HUES6 (cell line): ENCODE measurements at regions not wholly inside any gene's neighbourhood (a gene's known extent, or its start where the extent isn't known, plus 50 kb on each side); places are given as distances from the start of the nearest gene placed in this dataset.

Source experiments
- H3K27ac ChIP-seq: 2 replicates; pipeline ENCODE4 v1.7.0; 2013; ENCODE audit warnings: low read depth, mild to moderate bottlenecking, low read length, inconsistent platforms
- H3K27me3 ChIP-seq: 2 replicates; pipeline ENCODE4 v1.6.1; 2013; ENCODE audit warnings: low read length; ENCODE audit not compliant: control insufficient read depth, insufficient read depth
- H3K36me3 ChIP-seq: 2 replicates; pipeline ENCODE4 v1.6.1; 2013; ENCODE audit warnings: low read length; ENCODE audit not compliant: control insufficient read depth, insufficient read depth
- H3K4me1 ChIP-seq: 2 replicates; pipeline ENCODE4 v1.6.1; 2013; ENCODE audit warnings: low read length; ENCODE audit not compliant: control insufficient read depth, insufficient read depth
- H3K4me3 ChIP-seq: 2 replicates; pipeline ENCODE4 v1.5.1; 2013; ENCODE audit warnings: low read depth, low read length
- H3K9ac ChIP-seq: one replicate; pipeline ENCODE4 v1.6.1; 2013; ENCODE audit warnings: mild to moderate bottlenecking, low read length
- H3K9me3 ChIP-seq: 2 replicates; pipeline ENCODE4 v1.6.1; 2013; ENCODE audit warnings: low read depth, low read length; ENCODE audit not compliant: control insufficient read depth, insufficient read depth

GRCh38 chr14:98728024-98728423 lies 544.0 kb downstream of the BCL11B start:
- H3K27me3 ChIP-seq = no peaks in the 10 kb centered on the region
- H3K27ac ChIP-seq = no peak overlapping the region
- H3K36me3 ChIP-seq = no peaks in the 10 kb centered on the region
- H3K9ac ChIP-seq = no peak overlapping the region
- peaks cover 7% of the 10 kb centered on the region for H3K4me1 ChIP-seq
- no peak overlapping the region for H3K4me3 ChIP-seq
- no peaks in the 10 kb centered on the region for H3K9me3 ChIP-seq

DNA sequence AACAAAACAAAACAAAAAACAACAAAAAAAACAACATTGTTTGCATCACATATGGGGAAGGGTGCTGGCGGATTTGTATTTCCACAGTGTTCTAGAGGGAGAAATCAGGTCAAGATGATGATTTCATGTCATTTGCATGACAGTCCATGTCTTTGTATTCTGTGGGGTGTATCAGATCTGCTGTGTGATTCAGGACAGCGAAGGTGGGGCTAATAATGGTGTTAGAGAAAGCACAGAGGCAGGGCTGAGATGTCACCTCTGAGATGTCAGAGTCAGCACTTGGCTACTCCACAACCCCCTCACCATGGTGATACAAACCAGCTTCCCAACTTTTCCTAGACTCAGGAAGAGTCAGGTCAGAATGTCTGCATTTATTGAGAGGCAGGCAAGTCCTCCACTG lies 543.2 kb downstream of the BCL11B start:
- no peaks in the 10 kb centered on the region for H3K27me3 ChIP-seq
- H3K36me3 ChIP-seq = no peaks in the 10 kb centered on the region
- H3K4me3 ChIP-seq = no peak overlapping the region
- H3K9me3 ChIP-seq = no peaks in the 10 kb centered on the region
- no peak overlapping the region for H3K9ac ChIP-seq
- H3K27ac ChIP-seq = no peak overlapping the region
- peaks cover 5% of the 10 kb centered on the region for H3K4me1 ChIP-seq

DNA sequence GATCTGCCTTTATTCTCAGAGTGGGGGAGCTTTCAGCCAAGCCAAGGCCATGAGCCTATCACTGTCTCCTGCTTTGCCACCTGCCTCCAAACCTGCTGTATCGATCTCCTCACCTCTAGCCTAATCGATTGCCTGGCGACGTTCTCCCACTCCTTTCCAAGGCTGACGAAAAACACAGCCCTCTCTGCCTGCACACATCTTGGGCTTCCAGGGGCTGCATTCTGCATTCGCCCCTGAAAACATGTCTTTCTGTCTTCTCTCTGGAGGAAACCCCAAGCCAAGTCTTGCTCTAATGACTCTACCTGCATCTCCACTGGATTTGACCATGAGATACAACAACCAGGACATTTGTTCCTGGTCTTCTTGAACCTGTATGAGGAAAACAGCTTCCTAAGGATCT lies 540.7 kb downstream of the BCL11B start:
- Histone ChIP-seq H3K27ac (no peak overlapping the region), H3K9ac (no peak overlapping the region), H3K36me3 (no peaks in the 10 kb centered on the region), H3K4me3 (no peak overlapping the region), H3K27me3 (no peaks in the 10 kb centered on the region), H3K9me3 (no peaks in the 10 kb centered on the region), H3K4me1 (no peaks in the 10 kb centered on the region)

DNA sequence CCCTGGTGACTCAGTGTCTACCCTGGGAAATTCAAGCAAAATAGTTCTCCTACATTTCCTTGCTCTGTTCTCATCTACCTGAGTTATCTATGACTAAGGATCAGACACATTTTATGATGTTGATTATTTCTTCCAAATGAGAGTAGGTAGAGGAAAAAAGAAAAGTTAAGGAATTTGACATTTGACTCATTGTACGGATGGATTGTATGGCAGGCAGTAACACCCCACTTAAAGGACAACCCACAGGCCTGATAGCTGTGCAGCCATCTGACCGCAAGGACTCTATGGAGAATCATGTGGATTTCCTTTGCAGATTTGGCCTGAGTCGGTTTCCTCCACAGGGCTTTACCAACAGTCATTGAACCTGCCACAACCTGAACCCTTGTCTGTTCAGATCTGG lies 540.3 kb downstream of the BCL11B start:
- no peaks in the 10 kb centered on the region for H3K36me3 ChIP-seq
- no peak overlapping the region for H3K27ac ChIP-seq
- no peaks in the 10 kb centered on the region for H3K27me3 ChIP-seq
- no peaks in the 10 kb centered on the region for H3K9me3 ChIP-seq
- H3K4me1 ChIP-seq = no peaks in the 10 kb centered on the region
- no peak overlapping the region for H3K9ac ChIP-seq
- no peak overlapping the region for H3K4me3 ChIP-seq

- H3K4me1 ChIP-seq = no peaks in the 10 kb centered on the region
Observed at GRCh38 chr14:98733536-98733935, 538.5 kb downstream of the BCL11B start.

GRCh38 chr14:98736701-98737338 lies 535.2 kb downstream of the BCL11B start:
- no peaks in the 10 kb centered on the region for H3K27me3 ChIP-seq

More at GRCh38 chr14:98733536-98733935, 538.5 kb downstream of the BCL11B start:
- no peak overlapping the region for H3K9ac ChIP-seq
- H3K9me3 ChIP-seq = peaks cover 7% of the 10 kb centered on the region; the same call in 1 of the 2 replicates
- H3K4me3 ChIP-seq = no peak overlapping the region
- no peaks in the 10 kb centered on the region for H3K27me3 ChIP-seq
- no peaks in the 10 kb centered on the region for H3K36me3 ChIP-seq
- H3K27ac ChIP-seq = no peak overlapping the region

GRCh38 chr14:98741523-98741922 lies 530.5 kb downstream of the BCL11B start:
- no peak overlapping the region for H3K9ac ChIP-seq
- H3K9me3 ChIP-seq = peaks cover 7% of the 10 kb centered on the region; the same call in 1 of the 2 replicates
- no peak overlapping the region for H3K27ac ChIP-seq
- no peak overlapping the region for H3K4me3 ChIP-seq
- H3K27me3 ChIP-seq = no peaks in the 10 kb centered on the region
- no peaks in the 10 kb centered on the region for H3K36me3 ChIP-seq
- H3K4me1 ChIP-seq = no peaks in the 10 kb centered on the region

More at GRCh38 chr14:98736701-98737338, 535.2 kb downstream of the BCL11B start:
- Histone ChIP-seq H3K27ac (no peak overlapping the region), H3K36me3 (no peaks in the 10 kb centered on the region), H3K9me3 (peaks cover 7% of the 10 kb centered on the region; the same call in 1 of the 2 replicates), H3K9ac (no peak overlapping the region), H3K4me1 (no peaks in the 10 kb centered on the region), H3K4me3 (no peak overlapping the region)

DNA sequence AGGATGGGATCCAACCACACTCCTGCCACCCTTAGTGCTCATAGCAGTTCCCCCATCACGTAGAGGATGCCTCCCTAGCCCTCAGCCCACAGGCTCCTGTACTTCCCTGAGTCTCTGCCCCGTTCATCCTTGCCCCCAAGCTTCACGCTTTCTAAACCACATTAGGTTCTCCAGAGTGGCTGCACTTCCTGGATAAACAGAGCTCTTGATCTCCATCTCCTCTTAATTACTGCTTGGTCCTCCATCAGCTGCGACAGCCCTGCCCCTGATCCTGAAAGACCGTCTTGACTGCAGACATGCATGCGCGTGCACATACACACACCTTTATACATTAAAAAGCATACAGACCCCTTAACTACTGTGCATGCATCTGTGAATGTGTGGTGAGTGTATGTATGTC lies 530.0 kb downstream of the BCL11B start:
- H3K9me3 ChIP-seq = peaks cover 7% of the 10 kb centered on the region; the same call in 1 of the 2 replicates
- no peak overlapping the region for H3K9ac ChIP-seq
- no peak overlapping the region for H3K4me3 ChIP-seq
- no peaks in the 10 kb centered on the region for H3K36me3 ChIP-seq
- H3K4me1 ChIP-seq = no peaks in the 10 kb centered on the region
- no peaks in the 10 kb centered on the region for H3K27me3 ChIP-seq
- no peak overlapping the region for H3K27ac ChIP-seq

DNA sequence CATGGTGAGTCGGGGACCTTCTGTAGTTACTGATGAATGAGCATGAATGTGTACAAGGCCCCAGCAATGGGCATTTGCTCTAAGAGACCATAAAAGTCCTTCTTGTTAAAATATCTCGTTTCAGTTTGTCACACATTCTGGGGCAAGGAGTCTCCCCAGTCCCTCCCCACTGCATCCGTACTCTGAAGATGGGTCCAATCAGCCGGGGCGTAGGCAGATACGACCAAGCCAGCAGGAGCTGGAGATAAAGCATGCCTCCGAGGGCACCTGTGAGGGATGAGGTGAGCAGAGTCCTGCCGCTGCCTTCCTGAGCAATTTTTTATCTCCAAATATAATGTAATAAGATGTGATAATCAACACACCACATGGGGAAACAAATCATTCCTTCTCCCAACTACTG lies 528.5 kb downstream of the BCL11B start:
- Histone ChIP-seq H3K36me3 (no peaks in the 10 kb centered on the region), H3K27ac (no peak overlapping the region), H3K9ac (no peak overlapping the region), H3K27me3 (no peaks in the 10 kb centered on the region), H3K9me3 (no peaks in the 10 kb centered on the region), H3K4me1 (no peaks in the 10 kb centered on the region), H3K4me3 (no peak overlapping the region)

GRCh38 chr14:98748966-98749365 lies 523.0 kb downstream of the BCL11B start:
- H3K27me3 ChIP-seq = no peaks in the 10 kb centered on the region
- no peak overlapping the region for H3K27ac ChIP-seq
- no peaks in the 10 kb centered on the region; the same call in 1 of the 2 replicates for H3K4me1 ChIP-seq
- no peaks in the 10 kb centered on the region for H3K36me3 ChIP-seq
- no peaks in the 10 kb centered on the region for H3K9me3 ChIP-seq
- H3K9ac ChIP-seq = no peak overlapping the region
- H3K4me3 ChIP-seq = no peak overlapping the region

DNA sequence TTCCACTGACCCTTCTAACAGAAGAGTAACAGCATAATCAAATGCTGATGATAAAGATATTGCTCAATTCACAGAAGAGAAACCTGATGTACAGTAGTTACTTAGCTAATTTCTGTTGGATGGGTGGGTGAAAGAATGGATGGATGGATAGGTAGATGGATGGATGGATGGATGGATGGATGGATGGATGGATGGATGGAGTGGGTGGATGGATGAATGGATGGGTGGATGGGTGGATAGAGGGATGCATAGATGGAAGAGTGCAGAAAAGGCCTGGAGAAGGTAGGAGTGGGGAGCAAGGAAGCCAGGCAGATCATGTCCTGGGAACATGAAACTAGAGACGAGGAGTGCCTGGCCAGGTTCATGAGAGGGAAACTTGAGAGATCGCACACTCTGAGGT lies 520.9 kb downstream of the BCL11B start:
- H3K9me3 ChIP-seq = peaks cover 8% of the 10 kb centered on the region; the same call in 1 of the 2 replicates
- no peaks in the 10 kb centered on the region; the same call in 1 of the 2 replicates for H3K4me1 ChIP-seq
- no peaks in the 10 kb centered on the region for H3K27me3 ChIP-seq
- no peak overlapping the region for H3K4me3 ChIP-seq
- H3K36me3 ChIP-seq = no peaks in the 10 kb centered on the region
- H3K9ac ChIP-seq = no peak overlapping the region
- no peak overlapping the region for H3K27ac ChIP-seq
